Endodermal cell (in vitro differentiated cells): ENCODE measurements at regions not wholly inside any gene's neighbourhood (a gene's known extent, or its start where the extent isn't known, plus 50 kb on each side); places are given as distances from the start of the nearest gene placed in this dataset.

Source experiments
- DNase-seq: peaks from one replicate; pipeline ENCODE4 v3.0.0-alpha.2; 2017
- H3K27ac ChIP-seq: 2 replicates; pipeline ENCODE4 v1.5.1; 2013; ENCODE audit warnings: mild to moderate bottlenecking, low read depth, low read length, moderate library complexity
- H3K27me3 ChIP-seq: 2 replicates; pipeline ENCODE4 v1.6.1; 2013; ENCODE audit warnings: mild to moderate bottlenecking, low read length, moderate library complexity; ENCODE audit not compliant: insufficient read depth, control insufficient read depth, poor library complexity, severe bottlenecking
- H3K36me3 ChIP-seq: 2 replicates; pipeline ENCODE4 v1.7.0; 2013; ENCODE audit warnings: mild to moderate bottlenecking, low read length, moderate library complexity; ENCODE audit not compliant: control insufficient read depth, insufficient read depth
- H3K4me1 ChIP-seq: one replicate; pipeline ENCODE4 v1.7.0; 2013; ENCODE audit warnings: low read length; ENCODE audit not compliant: control insufficient read depth, insufficient read depth
- H3K4me3 ChIP-seq: 2 replicates; pipeline ENCODE4 v1.5.1; 2013; ENCODE audit warnings: mild to moderate bottlenecking, low read length, moderate library complexity
- H3K9ac ChIP-seq: 2 replicates; pipeline ENCODE4 v1.6.1; 2013; ENCODE audit warnings: mild to moderate bottlenecking, low read length, moderate library complexity; ENCODE audit not compliant: poor library complexity, severe bottlenecking; ENCODE audit errors: extremely low read depth
- H3K9me3 ChIP-seq: 2 replicates; pipeline ENCODE4 v1.6.1; 2013; ENCODE audit warnings: mild to moderate bottlenecking, low read length, moderate library complexity; ENCODE audit not compliant: control insufficient read depth
- H3K27ac Mint-ChIP-seq: 2 replicates; pipeline ENCODE4 v1.8.0; 2020; ENCODE audit warnings: mixed read lengths
- H3K27me3 Mint-ChIP-seq: 2 replicates; pipeline ENCODE4 v1.8.0; 2021; ENCODE audit warnings: mild to moderate bottlenecking, mixed read lengths; ENCODE audit not compliant: insufficient read depth
- H3K36me3 Mint-ChIP-seq: 2 replicates; pipeline ENCODE4 v1.8.0; 2020; ENCODE audit warnings: low read depth, mixed read lengths
- H3K4me1 Mint-ChIP-seq: 2 replicates; pipeline ENCODE4 v1.8.0; 2020; ENCODE audit warnings: mixed read lengths
- H3K4me3 Mint-ChIP-seq: 2 replicates; pipeline ENCODE4 v1.8.0; 2020; ENCODE audit warnings: mild to moderate bottlenecking, moderate library complexity, mixed read lengths
- H3K9me3 Mint-ChIP-seq: 2 replicates; pipeline ENCODE4 v1.8.0; 2020; ENCODE audit warnings: mild to moderate bottlenecking, mixed read lengths
- WGBS, 2 experiments: methylation state at CpG; one replicate each; pipeline versions ENCODE4 v1.1.5 to v1.1.7; 2013; ENCODE audit warnings: missing lambda C conversion rate in 2 of 2, mixed read lengths in 1 of 2; ENCODE audit not compliant: insufficient coverage in 1 of 2, insufficient read length in 1 of 2; 5-methylcytosine and 5-hydroxymethylcytosine counted together
- TF ChIP-seq, protein P1 (sequence below): fragments of 200-600 bp; sonication (generic); conservative IDR thresholded peaks from 2 replicates; pipeline ENCODE4 v1.5.0; 2021; ENCODE audit warnings: antibody characterized with exemption, mild to moderate bottlenecking

DNA sequence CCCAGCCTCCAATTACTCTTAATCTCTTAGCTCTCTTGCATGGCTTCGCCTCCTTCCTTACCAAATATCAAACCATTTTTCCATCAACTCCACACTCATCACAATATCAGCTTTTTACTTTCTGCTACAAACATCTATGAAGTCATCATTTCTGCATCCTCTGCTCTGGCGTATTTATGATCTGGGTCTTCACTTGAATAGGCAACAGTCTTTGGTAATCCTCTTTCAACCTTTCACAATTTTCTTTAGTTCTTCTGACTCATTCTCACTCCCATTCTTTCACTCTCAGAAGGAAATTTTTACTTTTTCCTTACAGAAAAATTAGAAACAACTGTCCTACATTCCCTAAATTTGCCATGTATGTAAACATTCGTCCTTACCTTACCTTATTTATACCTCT is 522.4 kb downstream of the HDGFL1 start:
- H3K9me3 ChIP-seq, result peaks cover 4% of the 10 kb centered on the region
- no peaks in the 10 kb centered on the region for H3K36me3 Mint-ChIP-seq
- H3K36me3 ChIP-seq, result no peaks in the 10 kb centered on the region
- H3K9me3 Mint-ChIP-seq, result peaks cover 17% of the 10 kb centered on the region
- DNase-seq, result no peak
- TF ChIP-seq, protein P1, sequence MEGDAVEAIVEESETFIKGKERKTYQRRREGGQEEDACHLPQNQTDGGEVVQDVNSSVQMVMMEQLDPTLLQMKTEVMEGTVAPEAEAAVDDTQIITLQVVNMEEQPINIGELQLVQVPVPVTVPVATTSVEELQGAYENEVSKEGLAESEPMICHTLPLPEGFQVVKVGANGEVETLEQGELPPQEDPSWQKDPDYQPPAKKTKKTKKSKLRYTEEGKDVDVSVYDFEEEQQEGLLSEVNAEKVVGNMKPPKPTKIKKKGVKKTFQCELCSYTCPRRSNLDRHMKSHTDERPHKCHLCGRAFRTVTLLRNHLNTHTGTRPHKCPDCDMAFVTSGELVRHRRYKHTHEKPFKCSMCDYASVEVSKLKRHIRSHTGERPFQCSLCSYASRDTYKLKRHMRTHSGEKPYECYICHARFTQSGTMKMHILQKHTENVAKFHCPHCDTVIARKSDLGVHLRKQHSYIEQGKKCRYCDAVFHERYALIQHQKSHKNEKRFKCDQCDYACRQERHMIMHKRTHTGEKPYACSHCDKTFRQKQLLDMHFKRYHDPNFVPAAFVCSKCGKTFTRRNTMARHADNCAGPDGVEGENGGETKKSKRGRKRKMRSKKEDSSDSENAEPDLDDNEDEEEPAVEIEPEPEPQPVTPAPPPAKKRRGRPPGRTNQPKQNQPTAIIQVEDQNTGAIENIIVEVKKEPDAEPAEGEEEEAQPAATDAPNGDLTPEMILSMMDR, result no peak
- no peak overlapping the region for H3K27ac Mint-ChIP-seq
- H3K4me1 ChIP-seq, result no peaks in the 10 kb centered on the region
- H3K27me3 ChIP-seq, result no peaks in the 10 kb centered on the region
- no peaks in the 10 kb centered on the region for H3K4me1 Mint-ChIP-seq
- H3K4me3 Mint-ChIP-seq, result no peak overlapping the region
- H3K4me3 ChIP-seq, result no peak overlapping the region
- H3K9ac ChIP-seq, result no peak overlapping the region
- H3K27ac ChIP-seq, result no peak overlapping the region
- 89 to 91% methylated on average over 2 to 3 of the region's 3 CpGs for WGBS, 2 experiments
- H3K27me3 Mint-ChIP-seq, result no peaks in the 10 kb centered on the region

DNA sequence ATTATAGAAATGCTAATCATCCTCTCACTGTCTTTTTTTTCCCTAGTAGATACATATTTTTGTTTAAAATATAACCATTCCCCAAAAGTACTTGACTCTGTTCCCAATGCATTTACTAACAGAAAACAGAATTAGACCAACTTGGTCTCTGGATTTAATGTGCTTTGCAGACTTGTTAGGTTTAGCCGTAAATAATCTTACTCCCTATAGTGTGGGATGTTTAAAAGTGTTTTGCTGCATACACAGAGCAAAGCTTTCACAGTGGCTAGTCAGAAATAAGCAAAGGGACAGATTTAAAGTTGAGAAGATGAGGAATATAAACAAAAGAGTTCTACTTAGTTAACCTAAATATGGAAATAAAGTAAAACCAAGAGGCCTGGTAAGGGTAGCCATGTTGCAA is 527.5 kb downstream of the HDGFL1 start:
- no peak overlapping the region for H3K9ac ChIP-seq
- 100% methylated on average over 1 of the region's 1 CpG; no CpG with 5 or more reads in 1 of the 2 experiments for WGBS, 2 experiments
- H3K4me1 ChIP-seq, result no peaks in the 10 kb centered on the region
- Mint-ChIP-seq H3K9me3 (peaks cover 24% of the 10 kb centered on the region), H3K4me1 (no peaks in the 10 kb centered on the region), H3K36me3 (no peaks in the 10 kb centered on the region), H3K27me3 (no peaks in the 10 kb centered on the region), H3K27ac (no peak overlapping the region), H3K4me3 (no peak overlapping the region)
- no peak overlapping the region for H3K27ac ChIP-seq
- peaks cover 6% of the 10 kb centered on the region for H3K9me3 ChIP-seq
- no peaks in the 10 kb centered on the region for H3K36me3 ChIP-seq
- no peaks in the 10 kb centered on the region for H3K27me3 ChIP-seq
- no peak overlapping the region for H3K4me3 ChIP-seq
- TF ChIP-seq, protein P1, result no peak
- DNase-seq, result no peak

DNA sequence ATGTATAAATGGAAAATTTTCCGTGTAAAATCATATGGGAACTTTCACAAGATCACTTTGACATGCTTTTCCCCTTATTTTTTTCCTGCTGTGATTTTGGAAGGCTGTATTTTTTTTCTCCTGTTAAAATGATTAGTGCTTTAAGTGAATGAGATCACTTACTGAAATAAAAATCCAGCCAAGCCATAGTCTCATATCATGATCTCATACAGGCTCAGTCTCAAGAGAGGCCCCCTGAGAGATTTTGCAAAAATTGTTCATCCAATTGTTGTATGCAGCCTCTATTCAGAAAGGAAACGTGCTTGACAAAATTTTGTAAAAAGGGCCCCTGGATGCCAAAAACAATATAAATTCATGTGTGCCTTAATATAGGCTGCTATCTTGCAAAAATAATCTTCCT is 528.2 kb downstream of the HDGFL1 start:
- Mint-ChIP-seq H3K9me3 (peaks cover 24% of the 10 kb centered on the region), H3K36me3 (no peaks in the 10 kb centered on the region), H3K27ac (no peak overlapping the region), H3K4me1 (no peaks in the 10 kb centered on the region), H3K4me3 (no peak overlapping the region), H3K27me3 (no peaks in the 10 kb centered on the region)
- H3K4me3 ChIP-seq, result no peak overlapping the region
- no peaks in the 10 kb centered on the region for H3K4me1 ChIP-seq
- H3K9me3 ChIP-seq, result peaks cover 6% of the 10 kb centered on the region
- WGBS, 2 experiments, result 78 to 100% methylated on average over 1 to 2 of the region's 2 CpGs
- DNase-seq, result no peak
- H3K36me3 ChIP-seq, result no peaks in the 10 kb centered on the region
- no peak overlapping the region for H3K27ac ChIP-seq
- H3K27me3 ChIP-seq, result no peaks in the 10 kb centered on the region
- TF ChIP-seq, protein P1, result no peak
- no peak overlapping the region for H3K9ac ChIP-seq
